ENCODE measurements at regions not wholly inside any gene's neighbourhood (a gene's known extent, or its start where the extent isn't known, plus 50 kb on each side); places are given as distances from the start of the nearest gene placed in this dataset.
"Not testable (repeated sequence)": the region's sequence is repeated elsewhere in the genome, so short reads cannot be mapped to it uniquely, and the experiment has no call there.

- H3K9me3 ChIP-seq: no peaks in the 10 kb centered on the region
- H3K27me3 ChIP-seq: no peaks in the 10 kb centered on the region
- H3K36me3 ChIP-seq: no peaks in the 10 kb centered on the region
- TF ChIP-seq CTCF (IDR thresholded peaks at IDR 0.05) (no peak), POLR2A (IDR thresholded peaks at IDR 0.05) (no peak), EP300 (IDR thresholded peaks at IDR 0.05) (no peak), POLR2AphosphoS5 (IDR thresholded peaks at IDR 0.05) (no peak)
- H3K4me3 ChIP-seq: no peak overlapping the region
- intact Hi-C loops (cut with DNase I): no loop called here
- peak overlapping the region in 2 of 4 donors; percentile 1 to 54 for H3K27ac ChIP-seq
- DNase-seq: no peak
- 35 to 66% methylated on average over 4 of the region's 4 CpGs for WGBS, 2 donors
- peaks cover 0 to 21% (median 14%) of the 10 kb centered on the region in 4 donors for H3K4me1 ChIP-seq
Observed at GRCh38 chr9:82490019-82490499, 501.5 kb downstream of the SPATA31D1 start.

- H3K4me3 ChIP-seq; DNase-seq; H3K27ac ChIP-seq; H3K36me3 ChIP-seq; intact Hi-C loops (cut with DNase I); H3K9me3 ChIP-seq; H3K27me3 ChIP-seq: not testable (repeated sequence)
- WGBS, 2 donors: 94 to 97% methylated on average over 5 of the region's 5 CpGs
- peaks cover 0 to 21% (median 14%) of the 10 kb centered on the region in 4 donors for H3K4me1 ChIP-seq
Observed at GRCh38 chr9:82490821-82491220, 502.2 kb downstream of the SPATA31D1 start.

DNA sequence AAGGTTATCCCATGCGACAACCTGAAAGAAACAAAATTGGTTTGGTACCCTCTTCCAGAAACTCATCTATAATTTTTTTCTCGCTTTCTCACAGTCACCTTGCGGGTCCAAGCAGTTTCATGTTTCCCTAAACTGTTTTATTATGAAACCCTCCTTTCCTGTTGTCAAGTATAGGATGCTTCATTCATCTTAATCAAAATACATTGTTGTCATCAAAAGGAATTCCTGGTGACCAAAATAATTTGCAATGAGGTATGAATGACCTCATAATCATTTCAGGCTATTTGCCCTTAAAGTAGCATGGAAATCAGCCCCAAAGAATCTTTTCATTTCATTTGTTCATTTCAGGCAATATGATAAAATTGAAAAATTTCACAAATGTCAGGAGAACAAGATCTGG lies 503.0 kb downstream of the SPATA31D1 start:
- no peaks in the 10 kb centered on the region for H3K9me3 ChIP-seq
- no peak for TF ChIP-seq CTCF (IDR thresholded peaks at IDR 0.05)
- TF ChIP-seq POLR2A (IDR thresholded peaks at IDR 0.05): no peak
- TF ChIP-seq EP300 (IDR thresholded peaks at IDR 0.05): no peak
- no peak for TF ChIP-seq POLR2AphosphoS5 (IDR thresholded peaks at IDR 0.05)
- H3K27ac ChIP-seq: no peak overlapping the region
- no peaks in the 10 kb centered on the region for H3K36me3 ChIP-seq
- H3K27me3 ChIP-seq: no peaks in the 10 kb centered on the region
- 94 to 95% methylated on average over 3 of the region's 3 CpGs for WGBS, 2 donors
- DNase-seq: no peak
- no peak overlapping the region for H3K4me3 ChIP-seq
- intact Hi-C loops (cut with DNase I): no loop called here
- peaks cover 0 to 21% (median 14%) of the 10 kb centered on the region in 4 donors for H3K4me1 ChIP-seq

DNA sequence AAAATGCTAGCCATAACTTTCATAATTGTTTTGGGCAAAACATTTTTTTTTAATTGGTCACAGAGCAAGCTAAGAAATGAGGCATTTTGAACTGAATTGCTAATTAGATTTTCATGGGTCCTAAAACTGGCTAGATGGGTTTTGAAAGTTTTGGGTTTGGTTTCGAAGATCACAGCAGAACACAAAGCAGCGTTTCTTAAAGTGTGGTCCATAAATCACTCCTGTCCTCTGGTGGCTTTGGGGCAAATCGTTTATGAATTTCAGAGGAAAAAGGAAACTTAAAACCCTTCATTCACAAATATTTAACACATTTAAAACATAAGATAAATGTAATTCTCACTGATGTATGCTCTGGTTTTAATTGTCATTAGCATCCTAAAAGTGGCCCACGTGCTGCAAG lies 503.7 kb downstream of the SPATA31D1 start:
- peaks cover 0 to 21% (median 14%) of the 10 kb centered on the region in 4 donors for H3K4me1 ChIP-seq
- DNase-seq: no peak
- WGBS, 2 donors: 39 to 67% methylated on average over 4 of the region's 4 CpGs
- H3K27ac ChIP-seq: no peak overlapping the region
- intact Hi-C loops (cut with DNase I): no loop called here
- no peak overlapping the region for H3K4me3 ChIP-seq
- no peaks in the 10 kb centered on the region for H3K27me3 ChIP-seq
- no peaks in the 10 kb centered on the region for H3K9me3 ChIP-seq
- no peak for TF ChIP-seq CTCF (IDR thresholded peaks at IDR 0.05)
- no peak for TF ChIP-seq POLR2AphosphoS5 (IDR thresholded peaks at IDR 0.05)
- no peak for TF ChIP-seq EP300 (IDR thresholded peaks at IDR 0.05)
- no peak for TF ChIP-seq POLR2A (IDR thresholded peaks at IDR 0.05)
- no peaks in the 10 kb centered on the region for H3K36me3 ChIP-seq

DNA sequence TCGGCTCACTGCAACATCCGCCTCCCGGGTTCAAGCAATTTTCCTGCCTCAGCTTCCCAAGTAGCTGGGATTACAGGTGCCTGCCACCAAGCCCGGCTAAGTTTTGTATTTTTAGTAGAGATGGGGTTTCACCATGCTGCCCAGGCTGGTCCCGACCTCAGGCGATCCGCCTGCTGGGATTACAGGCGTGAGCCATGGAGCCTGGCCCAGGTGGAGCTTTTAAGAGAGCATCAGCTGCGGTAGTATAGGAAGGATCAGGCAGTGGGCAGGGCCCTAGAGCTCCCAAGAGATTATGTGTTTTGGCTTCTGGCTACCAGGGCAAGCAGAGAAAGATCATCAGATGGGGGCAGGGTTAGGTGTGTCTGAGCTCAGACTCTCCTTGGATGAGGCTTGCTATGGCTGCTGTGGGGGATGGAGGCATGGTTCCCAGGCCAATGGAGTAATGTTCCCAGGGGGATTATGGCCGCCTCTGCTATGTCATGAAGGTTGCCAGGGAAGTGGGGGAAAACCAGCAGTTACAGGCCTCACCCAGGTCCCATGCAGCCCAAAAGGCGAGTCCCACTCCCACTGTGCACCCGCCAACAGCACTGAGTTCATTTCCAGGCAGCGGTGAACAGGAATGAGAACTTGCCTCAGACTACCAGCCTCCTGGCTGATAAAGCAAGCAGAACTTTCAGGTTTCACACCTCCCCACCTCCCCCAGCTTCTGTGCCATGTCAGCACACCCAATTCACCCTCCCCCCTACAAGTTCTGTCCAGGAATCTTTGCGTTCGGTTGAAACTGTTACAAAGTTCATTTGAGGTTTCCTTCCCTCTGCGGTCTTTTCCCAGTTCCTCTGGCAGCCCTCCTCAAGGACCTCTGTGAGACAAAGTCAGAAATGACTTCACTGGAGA lies 507.6 kb downstream of the SPATA31D1 start:
- H3K27me3 ChIP-seq: no peaks in the 10 kb centered on the region
- H3K36me3 ChIP-seq: no peaks in the 10 kb centered on the region
- intact Hi-C loops (cut with DNase I): no loop called here
- H3K27ac ChIP-seq: no peak overlapping the region
- no peaks in the 10 kb centered on the region for H3K4me1 ChIP-seq
- 88 to 92% methylated on average over 16 of the region's 16 CpGs for WGBS, 2 donors
- no peaks in the 10 kb centered on the region for H3K9me3 ChIP-seq
- TF ChIP-seq CTCF (IDR thresholded peaks at IDR 0.05) (no peak), EP300 (IDR thresholded peaks at IDR 0.05) (no peak), POLR2A (IDR thresholded peaks at IDR 0.05) (no peak), POLR2AphosphoS5 (IDR thresholded peaks at IDR 0.05) (no peak)
- DNase-seq: no peak
- no peak overlapping the region for H3K4me3 ChIP-seq
